Gastrocnemius medialis (tissue), 4 donors: ENCODE measurements at regions not wholly inside any gene's neighbourhood (a gene's known extent, or its start where the extent isn't known, plus 50 kb on each side); places are given as distances from the start of the nearest gene placed in this dataset.

Experiments used
- CTCF ChIP-seq, 5 experiments: fragments of 450-650 bp in 3 of 5; fragments of 200-600 bp in 2 of 5; sonication (generic) in 2 of 5; IDR thresholded peaks in 4 of 5; conservative IDR thresholded peaks in 1 of 5; 1 replicate in 4 of 5; 2 replicates in 1 of 5; pipeline ENCODE4 v1.5.1; 2016 to 2019; ENCODE audit warnings: antibody characterized with exemption in 5 of 5, mild to moderate bottlenecking in 3 of 5, moderate library complexity in 3 of 5
- POLR2A ChIP-seq, 2 donors: fragments of 450-650 bp; IDR thresholded peaks; one replicate each; pipeline ENCODE4 v1.6.1; 2017; ENCODE audit warnings: antibody characterized with exemption in 2 of 2, mild to moderate bottlenecking in 2 of 2, moderate library complexity in 2 of 2

- TF ChIP-seq POLR2A (IDR thresholded peaks at IDR 0.05) (no peak), CTCF (IDR thresholded peaks at IDR 0.05 in 4 of 5, conservative IDR thresholded peaks at IDR 0.05 in 1 of 5) (no peak)
Measured at GRCh38 chr2:126788113-126788512, 110.6 kb upstream of the TEX51 start.
